ENCODE measurements at regions not wholly inside any gene's neighbourhood (a gene's known extent, or its start where the extent isn't known, plus 50 kb on each side); places are given as distances from the start of the nearest gene placed in this dataset.

DNA sequence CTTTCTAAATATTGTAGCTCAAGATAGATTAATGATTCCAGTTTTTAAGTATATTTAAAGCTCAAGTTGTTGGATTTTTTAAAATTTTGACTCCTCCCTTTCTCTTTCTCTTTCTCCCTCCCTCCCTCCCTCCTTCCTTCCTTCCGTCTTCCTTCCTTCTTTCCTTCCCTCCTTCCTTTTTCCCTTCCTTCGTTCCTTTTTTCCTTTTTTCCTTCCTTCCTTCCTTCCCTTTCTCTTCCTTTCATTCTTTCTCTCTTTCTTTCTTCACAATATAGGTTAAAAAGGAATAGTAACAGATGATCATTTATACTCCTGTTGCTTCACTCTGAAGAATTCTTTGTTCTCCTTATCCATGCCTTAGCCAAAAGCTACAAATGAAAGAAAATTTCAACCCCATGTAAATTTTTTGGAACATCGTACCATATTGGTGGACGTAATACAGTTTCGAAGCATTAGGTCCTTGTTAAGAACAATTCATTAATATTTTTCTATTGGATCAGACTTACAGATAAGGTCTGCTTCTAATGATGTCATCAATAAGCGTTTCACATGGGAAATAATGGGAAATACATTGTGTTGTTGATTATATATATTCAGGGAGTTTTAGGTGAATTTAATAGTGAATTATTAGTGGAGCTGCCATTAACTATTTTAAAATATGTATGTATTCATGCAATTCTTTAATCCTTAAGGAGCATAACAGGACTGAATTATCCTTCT lies 139.6 kb upstream of the SLC35B3 start:
- H3K18ac ChIP-seq (ENCODE audit: insufficient read length, low read depth, low read length) = no peak overlapping the region
- H3K4ac ChIP-seq (ENCODE audit: low read depth, low read length) = no peak overlapping the region
- WGBS (ENCODE audit: extremely low coverage, insufficient read length, low lambda C conversion rate) = no CpG with 5 or more reads among the region's 6 CpGs
- peaks cover 3% of the 10 kb centered on the region; the same call in 1 of the 2 replicates for H3K4me1 ChIP-seq (ENCODE audit: insufficient read depth, low read length)
- H3K27me3 ChIP-seq (ENCODE audit: insufficient read depth, low read length) = no peaks in the 10 kb centered on the region
- H4K8ac ChIP-seq (replicated peaks; ENCODE audit: insufficient read length, low read depth, low read length) = no peak overlapping the region
- no peaks in the 10 kb centered on the region for H3K79me2 ChIP-seq (ENCODE audit: insufficient read depth, low read length)
- no peak overlapping the region for H2AK5ac ChIP-seq (ENCODE audit: insufficient read length, low read length)
- H3T11ph ChIP-seq (ENCODE audit: low read length) = no peak overlapping the region
- no peaks in the 10 kb centered on the region for H3K9me3 ChIP-seq (ENCODE audit: control insufficient read depth, low read depth, low read length)
- H3K27ac Mint-ChIP-seq = no peak overlapping the region
- TF ChIP-seq, protein P1, sequence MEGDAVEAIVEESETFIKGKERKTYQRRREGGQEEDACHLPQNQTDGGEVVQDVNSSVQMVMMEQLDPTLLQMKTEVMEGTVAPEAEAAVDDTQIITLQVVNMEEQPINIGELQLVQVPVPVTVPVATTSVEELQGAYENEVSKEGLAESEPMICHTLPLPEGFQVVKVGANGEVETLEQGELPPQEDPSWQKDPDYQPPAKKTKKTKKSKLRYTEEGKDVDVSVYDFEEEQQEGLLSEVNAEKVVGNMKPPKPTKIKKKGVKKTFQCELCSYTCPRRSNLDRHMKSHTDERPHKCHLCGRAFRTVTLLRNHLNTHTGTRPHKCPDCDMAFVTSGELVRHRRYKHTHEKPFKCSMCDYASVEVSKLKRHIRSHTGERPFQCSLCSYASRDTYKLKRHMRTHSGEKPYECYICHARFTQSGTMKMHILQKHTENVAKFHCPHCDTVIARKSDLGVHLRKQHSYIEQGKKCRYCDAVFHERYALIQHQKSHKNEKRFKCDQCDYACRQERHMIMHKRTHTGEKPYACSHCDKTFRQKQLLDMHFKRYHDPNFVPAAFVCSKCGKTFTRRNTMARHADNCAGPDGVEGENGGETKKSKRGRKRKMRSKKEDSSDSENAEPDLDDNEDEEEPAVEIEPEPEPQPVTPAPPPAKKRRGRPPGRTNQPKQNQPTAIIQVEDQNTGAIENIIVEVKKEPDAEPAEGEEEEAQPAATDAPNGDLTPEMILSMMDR (conservative IDR thresholded peaks at IDR 0.05) = no peak
- no peaks in the 10 kb centered on the region for H3K9me3 Mint-ChIP-seq
- H3K9ac ChIP-seq (ENCODE audit: extremely low read depth, insufficient read length, low read length) = no peak overlapping the region
- H3K56ac ChIP-seq (ENCODE audit: insufficient read length, low read depth, low read length) = no peak overlapping the region
- no peaks in the 10 kb centered on the region for H3K36me3 Mint-ChIP-seq (ENCODE audit: insufficient read depth in 1 of 3, low read depth in 3 of 3)
- no peaks in the 10 kb centered on the region for H3K79me1 ChIP-seq (ENCODE audit: insufficient read depth, low read depth, low read length, poor library complexity, severe bottlenecking)
- H3K4me1 Mint-ChIP-seq = peaks cover 0 to 4% of the 10 kb centered on the region in 2 experiments; a peak in 2 of 4 replicates
- no peak overlapping the region for H3K4me2 ChIP-seq (ENCODE audit: insufficient read depth, insufficient read length, low read length)
- no peak overlapping the region for H2BK15ac ChIP-seq (ENCODE audit: low read depth, low read length)
- no peak overlapping the region for H2BK20ac ChIP-seq (ENCODE audit: low read depth, low read length, poor library complexity, severe bottlenecking)
- H2BK12ac ChIP-seq (ENCODE audit: insufficient read length, low read depth, low read length) = no peak overlapping the region
- H3K14ac ChIP-seq (ENCODE audit: insufficient read depth, low read length) = no peak overlapping the region
- no peak for DNase-seq
- no peaks in the 10 kb centered on the region for H3K27me3 Mint-ChIP-seq (ENCODE audit: low read depth)
- no peak overlapping the region for H4K91ac ChIP-seq (ENCODE audit: insufficient read length, low read depth, low read length)
- H2BK120ac ChIP-seq (ENCODE audit: low read depth, low read length, poor library complexity, severe bottlenecking) = no peak overlapping the region
- H2BK5ac ChIP-seq (ENCODE audit: insufficient read length, low read length) = no peak overlapping the region
- no peak overlapping the region for H3K4me3 Mint-ChIP-seq
- no peak overlapping the region for H3K23ac ChIP-seq (ENCODE audit: insufficient read length, low read depth, low read length)
- no peaks in the 10 kb centered on the region for H3K23me2 ChIP-seq (ENCODE audit: insufficient read length, low read depth, low read length, poor library complexity, severe bottlenecking)
- H4K20me1 ChIP-seq (ENCODE audit: control insufficient read depth, insufficient read depth, insufficient read length) = no peaks in the 10 kb centered on the region
- H3K27ac ChIP-seq (ENCODE audit: insufficient read length, low read depth, low read length) = no peak overlapping the region
- no peak overlapping the region for H4K5ac ChIP-seq (ENCODE audit: insufficient read length, low read depth, low read length)
- no peak overlapping the region for H2AFZ ChIP-seq (ENCODE audit: low read length)

Measured in H9 (cell line).